Eye (tissue), 1 donor: ENCODE measurements at regions not wholly inside any gene's neighbourhood (a gene's known extent, or its start where the extent isn't known, plus 50 kb on each side); places are given as distances from the start of the nearest gene placed in this dataset.
A peak's percentile ranks its signal among the peaks of the same experiment; 100 is the strongest.
"Not testable (repeated sequence)": the region's sequence is repeated elsewhere in the genome, so short reads cannot be mapped to it uniquely, and the experiment has no call there.

Experiments used
- DNase-seq: peaks from one replicate; pipeline ENCODE4 v3.0.0-alpha.2; 2015

DNA sequence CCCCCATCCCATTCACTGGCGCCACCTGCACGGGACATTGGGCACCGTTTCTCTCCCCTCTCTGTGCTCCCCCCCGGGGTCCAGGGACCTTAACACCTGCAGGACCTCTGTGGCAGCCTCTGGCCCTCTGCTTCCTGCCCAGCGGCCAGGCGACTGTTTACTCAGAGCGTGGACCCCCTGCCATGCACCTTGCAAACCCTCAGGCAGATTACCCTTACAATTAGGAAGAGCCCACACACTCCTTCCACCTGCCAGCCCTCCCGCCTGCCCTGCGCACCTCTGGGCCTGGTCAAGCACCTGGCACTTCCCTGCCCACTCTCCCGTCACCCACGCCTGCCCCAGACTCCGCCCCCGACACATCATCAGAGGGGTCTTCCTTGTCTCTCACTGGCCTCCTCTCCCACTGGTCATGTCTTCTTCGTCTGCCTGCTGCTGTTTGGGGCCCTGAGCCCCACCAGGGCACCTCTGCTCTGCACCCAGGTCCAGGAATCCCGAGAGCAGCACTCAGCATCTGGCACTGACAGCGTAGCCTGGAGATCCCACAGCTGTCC is 281.3 kb upstream of the IRX4 start:
- DNase-seq: no peak

DNA sequence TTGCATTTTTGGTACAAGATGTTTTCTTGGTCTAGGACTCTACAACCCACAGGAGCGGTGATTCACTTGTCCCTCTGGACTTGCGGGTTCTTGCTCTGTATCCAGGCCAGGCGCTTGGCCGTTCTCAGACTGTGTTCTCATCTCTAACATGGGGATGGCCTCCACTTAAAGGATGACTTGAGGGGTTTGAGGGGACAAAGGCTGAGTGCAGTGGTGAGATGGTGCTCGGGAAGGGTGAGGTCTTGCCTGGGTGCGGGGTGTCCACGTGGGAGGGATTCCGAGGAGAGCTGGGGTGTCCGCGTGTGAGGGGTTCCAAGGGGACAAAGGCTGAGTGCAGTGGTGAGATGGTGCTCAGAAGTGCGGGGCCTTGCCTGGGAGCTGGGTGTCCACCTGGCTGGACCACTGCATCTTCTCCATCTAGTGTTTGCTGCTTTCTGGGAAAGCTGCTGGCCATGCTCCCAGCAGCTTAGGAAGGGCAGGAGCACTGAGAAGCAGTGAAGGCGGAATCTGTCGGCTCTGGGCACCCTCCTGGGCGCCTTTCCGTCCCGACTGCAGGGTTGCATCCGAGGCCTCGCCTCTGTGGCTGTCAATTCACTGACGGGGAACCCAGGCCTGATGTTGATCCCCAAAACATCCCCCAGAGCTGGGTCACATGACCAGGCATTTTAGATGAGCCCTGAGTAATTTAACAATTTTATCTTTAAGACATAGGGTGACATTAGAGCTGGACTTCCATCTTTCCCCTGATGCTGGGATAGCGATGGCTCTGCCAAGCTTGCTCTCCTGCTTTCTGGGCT is 280.5 kb upstream of the IRX4 start:
- no peak for DNase-seq

DNA sequence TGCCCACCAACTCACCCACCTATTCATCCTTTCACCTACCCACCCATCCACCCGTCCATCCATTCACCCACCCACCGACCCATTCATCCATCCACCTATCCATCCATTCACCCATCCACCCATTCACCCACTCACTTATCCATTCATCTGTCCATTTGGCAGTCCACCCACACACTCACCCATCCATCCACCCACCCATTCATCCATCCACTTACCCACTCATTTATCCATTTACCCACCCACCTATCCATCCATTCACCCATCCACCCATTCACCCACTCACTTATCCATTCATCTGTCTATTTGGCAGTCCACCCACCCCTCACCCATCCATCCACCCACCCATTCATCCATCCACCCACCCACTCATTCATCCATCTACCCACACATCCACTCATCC is 278.1 kb upstream of the IRX4 start:
- no peak for DNase-seq

GRCh38 chr5:2158767-2159166 is 276.0 kb upstream of the IRX4 start:
- DNase-seq: no peak

GRCh38 chr5:2158109-2158508 is 275.4 kb upstream of the IRX4 start:
- no peak for DNase-seq

DNA sequence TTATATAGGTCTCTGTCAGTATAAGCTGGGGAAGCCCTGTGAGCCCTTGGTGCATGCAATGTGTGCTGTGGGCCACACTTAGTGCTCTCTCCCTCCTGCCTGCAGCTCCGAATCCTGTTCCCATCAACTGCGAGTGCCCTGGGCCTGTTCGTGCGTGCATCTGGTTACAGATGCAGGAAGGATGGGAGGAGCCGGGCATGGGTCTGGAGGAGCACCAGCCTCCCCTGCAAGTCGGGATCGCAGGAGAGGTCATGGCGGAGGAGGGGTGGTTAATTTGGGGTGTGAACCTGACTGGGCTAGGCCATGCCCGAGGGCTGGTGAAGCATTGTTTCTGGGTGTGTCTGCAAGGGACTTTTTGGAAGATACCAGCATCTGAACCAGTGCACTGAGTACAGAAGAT is 274.6 kb upstream of the IRX4 start:
- DNase-seq: no peak

DNA sequence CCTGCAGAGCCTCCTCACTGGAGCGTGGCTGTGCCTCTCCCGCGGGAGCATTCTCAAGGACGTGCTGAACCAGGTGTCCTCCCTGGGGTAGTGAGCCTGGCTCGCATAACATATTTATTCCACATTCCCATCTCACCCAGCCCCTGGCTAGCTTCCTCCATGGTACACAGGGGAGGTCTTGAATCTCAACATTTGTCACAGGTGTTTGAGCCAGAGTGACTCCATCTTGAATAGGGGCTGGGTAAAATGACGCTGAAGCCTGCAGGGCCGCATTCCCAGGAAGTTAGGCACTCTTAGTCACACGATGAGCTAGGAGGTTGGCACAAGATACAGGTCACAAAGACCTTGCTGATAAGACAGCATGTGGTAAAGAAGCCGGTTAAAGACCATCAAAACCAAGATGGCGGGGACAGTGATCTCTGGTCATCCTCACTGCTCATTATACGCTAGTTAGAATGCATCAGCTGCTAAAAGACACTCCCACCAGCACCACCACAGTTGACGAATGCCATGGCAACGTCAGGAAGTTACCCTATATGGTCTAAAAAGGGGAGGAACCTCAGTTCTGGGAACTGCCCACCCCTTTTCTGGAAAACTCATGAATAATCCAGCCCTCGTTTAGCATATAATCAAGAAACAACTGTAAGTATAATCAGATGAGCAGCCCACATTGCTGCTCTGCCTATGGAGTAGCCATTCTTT is 273.8 kb upstream of the IRX4 start:
- DNase-seq: no peak

DNA sequence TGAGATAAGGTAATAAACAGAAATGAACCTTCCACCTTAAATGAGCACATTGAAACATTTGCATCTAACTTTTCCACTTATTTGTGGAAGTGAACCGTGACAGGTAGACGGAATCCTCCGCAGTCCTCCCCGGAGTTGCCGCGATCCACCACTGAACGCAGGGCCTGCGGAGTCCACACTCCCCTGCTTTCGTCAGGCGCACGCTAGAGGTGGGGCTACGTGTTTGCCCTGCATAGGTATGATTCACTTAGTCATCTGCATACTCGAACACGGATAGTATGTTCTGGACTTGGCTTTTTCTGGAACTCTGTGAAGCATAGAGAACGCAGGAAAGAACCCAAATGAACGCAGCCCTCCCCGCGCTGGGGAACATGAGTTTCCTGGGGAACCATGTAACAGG is 272.8 kb upstream of the IRX4 start:
- no peak for DNase-seq

- no peak for DNase-seq
Measured at GRCh38 chr5:2153802-2154201, 271.1 kb upstream of the IRX4 start.

GRCh38 chr5:2153350-2153749 is 270.6 kb upstream of the IRX4 start:
- DNase-seq: no peak

- DNase-seq: not testable (repeated sequence)
Measured at GRCh38 chr5:2151301-2151888, 268.7 kb upstream of the IRX4 start.

- DNase-seq: peak; percentile 38
Measured at GRCh38 chr5:2149195-2149539, 266.4 kb upstream of the IRX4 start.

DNA sequence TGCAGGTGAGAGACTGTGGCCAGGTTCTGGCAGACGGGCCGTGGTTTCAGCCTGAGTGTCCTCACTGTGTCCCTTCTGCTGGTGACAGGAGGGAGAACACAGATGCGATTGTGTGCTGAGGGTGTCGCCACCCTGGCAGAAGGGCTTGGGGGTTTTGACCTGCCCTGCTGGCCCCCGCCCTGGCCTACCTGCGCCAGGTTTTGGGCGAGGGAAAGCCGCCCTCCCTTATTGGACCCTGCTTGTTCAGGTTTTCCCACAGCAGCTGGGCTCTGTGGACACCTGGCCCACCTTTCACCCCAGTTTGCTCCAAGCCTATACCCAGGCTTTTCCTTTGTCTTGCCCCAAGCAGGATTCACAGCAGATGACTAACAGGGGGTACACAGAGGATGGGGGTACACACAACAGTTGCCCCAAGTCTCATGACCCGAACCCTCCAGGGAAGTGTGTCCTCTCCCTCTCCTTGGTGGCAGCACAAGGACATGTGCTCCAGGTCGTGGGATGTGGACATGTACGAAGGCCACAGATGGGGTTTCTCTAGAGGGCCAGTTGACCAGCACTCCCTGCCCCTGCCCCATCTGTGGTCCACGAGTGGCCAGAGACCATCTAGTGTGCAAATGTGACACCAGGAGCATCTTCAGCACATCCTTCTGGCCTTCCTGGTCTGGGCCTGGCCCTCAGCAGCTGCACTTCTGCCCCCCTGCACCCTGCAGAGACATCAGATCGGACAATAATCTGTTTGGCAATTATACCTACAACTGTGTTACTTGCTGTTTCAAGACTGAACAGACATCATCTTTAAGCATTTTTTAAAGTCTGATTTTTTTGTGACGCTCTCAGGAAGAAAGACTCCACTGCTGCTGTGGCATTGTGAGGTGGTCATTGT is 265.8 kb upstream of the IRX4 start:
- no peak for DNase-seq

GRCh38 chr5:2147504-2148311 is 265.0 kb upstream of the IRX4 start:
- no peak for DNase-seq

GRCh38 chr5:2143646-2144353 is 261.1 kb upstream of the IRX4 start:
- no peak for DNase-seq

GRCh38 chr5:2143088-2143487 is 260.4 kb upstream of the IRX4 start:
- no peak for DNase-seq

DNA sequence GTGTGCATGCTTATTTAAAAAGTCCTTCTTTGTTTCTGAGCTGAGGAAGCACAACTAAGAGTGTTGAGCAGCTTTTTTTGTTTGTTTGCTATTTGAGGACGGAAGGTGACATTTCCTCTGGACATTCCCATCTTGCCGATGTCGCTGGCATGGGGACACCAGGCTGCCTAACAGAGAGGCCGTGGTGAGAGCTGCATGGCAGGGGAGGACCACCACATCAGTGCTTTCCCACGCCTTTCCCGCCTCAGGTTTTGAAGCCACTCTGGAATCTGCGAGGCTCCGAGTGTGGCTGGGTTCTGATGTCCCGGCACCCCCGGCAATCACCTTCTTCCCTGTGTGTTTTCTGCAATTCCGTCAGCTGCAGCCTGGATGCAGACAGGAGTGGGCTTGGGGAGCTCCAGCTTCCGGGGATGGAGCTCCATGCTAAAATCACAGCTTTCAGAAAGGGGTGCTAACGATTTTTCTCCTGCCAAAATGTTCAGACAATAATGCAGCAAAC is 259.8 kb upstream of the IRX4 start:
- no peak for DNase-seq

GRCh38 chr5:2141254-2142000 is 258.7 kb upstream of the IRX4 start:
- no peak for DNase-seq

- DNase-seq: no peak
Measured at GRCh38 chr5:2140501-2141175, 257.9 kb upstream of the IRX4 start.

GRCh38 chr5:2139478-2139877 is 256.8 kb upstream of the IRX4 start:
- no peak for DNase-seq
